Neutrophil (primary cell): ENCODE measurements at regions not wholly inside any gene's neighbourhood (a gene's known extent, or its start where the extent isn't known, plus 50 kb on each side); places are given as distances from the start of the nearest gene placed in this dataset.

Experiments
- H3K27ac ChIP-seq: fragments of 200-600 bp; sonication (generic); 2 replicates; pipeline ENCODE4 v1.5.1; 2016; ENCODE audit warnings: mild to moderate bottlenecking, moderate library complexity
- H3K27me3 ChIP-seq: fragments of 200-600 bp; sonication (generic); 2 replicates; pipeline ENCODE4 v1.6.0; 2016; ENCODE audit warnings: mild to moderate bottlenecking
- H3K36me3 ChIP-seq: fragments of 200-600 bp; sonication (generic); 2 replicates; pipeline ENCODE4 v1.5.1; 2017
- H3K4me1 ChIP-seq, 2 experiments: fragments of 200-600 bp in 1 of 2; sonication (generic) in 1 of 2; 1 replicate in 1 of 2; 2 replicates in 1 of 2; pipeline versions ENCODE4 v1.5.1 to v1.6.1; 2013 to 2016; ENCODE audit warnings: low read depth in 1 of 2, low read length in 1 of 2, mild to moderate bottlenecking in 1 of 2, moderate library complexity in 1 of 2; ENCODE audit not compliant: control insufficient read depth in 1 of 2, insufficient read depth in 1 of 2
- H3K4me3 ChIP-seq, 2 experiments: fragments of 200-600 bp in 1 of 2; sonication (generic) in 1 of 2; 1 replicate in 1 of 2; 2 replicates in 1 of 2; pipeline ENCODE4 v1.5.1; 2013 to 2016; ENCODE audit warnings: low read depth in 1 of 2, low read length in 1 of 2, mild to moderate bottlenecking in 1 of 2, moderate library complexity in 1 of 2
- H3K9me3 ChIP-seq: fragments of 200-600 bp; sonication (generic); 2 replicates; pipeline ENCODE4 v1.5.1; 2016
- TF ChIP-seq, protein P1 (sequence below): fragments of 200-600 bp; sonication (generic); IDR thresholded peaks from 2 replicates; pipeline ENCODE4 v1.5.1; 2016; ENCODE audit warnings: antibody characterized with exemption

DNA sequence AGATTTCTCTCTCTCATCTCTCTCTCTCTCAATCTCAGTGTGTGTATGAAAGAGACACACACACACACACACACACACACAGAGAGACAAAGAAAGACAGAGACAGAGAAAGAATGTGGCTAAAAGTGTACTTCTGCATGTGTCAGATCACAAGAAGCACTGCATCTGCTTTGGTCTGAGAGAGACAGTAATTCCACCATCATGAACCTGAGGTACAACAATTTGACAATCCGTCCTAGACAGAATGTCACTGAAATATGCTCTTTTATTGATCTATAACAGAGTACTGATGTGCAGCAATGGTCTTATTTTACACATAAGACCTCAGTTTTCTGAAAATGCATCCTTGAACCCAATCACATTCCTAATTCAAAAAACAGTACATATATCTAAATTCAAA, 576.2 kb upstream of the SMIM31 start:
- H3K27ac ChIP-seq: no peak overlapping the region
- no peaks in the 10 kb centered on the region for H3K4me1 ChIP-seq
- no peaks in the 10 kb centered on the region for H3K9me3 ChIP-seq
- no peaks in the 10 kb centered on the region for H3K27me3 ChIP-seq
- H3K4me3 ChIP-seq: no peak overlapping the region
- no peaks in the 10 kb centered on the region for H3K36me3 ChIP-seq
- TF ChIP-seq, protein P1, sequence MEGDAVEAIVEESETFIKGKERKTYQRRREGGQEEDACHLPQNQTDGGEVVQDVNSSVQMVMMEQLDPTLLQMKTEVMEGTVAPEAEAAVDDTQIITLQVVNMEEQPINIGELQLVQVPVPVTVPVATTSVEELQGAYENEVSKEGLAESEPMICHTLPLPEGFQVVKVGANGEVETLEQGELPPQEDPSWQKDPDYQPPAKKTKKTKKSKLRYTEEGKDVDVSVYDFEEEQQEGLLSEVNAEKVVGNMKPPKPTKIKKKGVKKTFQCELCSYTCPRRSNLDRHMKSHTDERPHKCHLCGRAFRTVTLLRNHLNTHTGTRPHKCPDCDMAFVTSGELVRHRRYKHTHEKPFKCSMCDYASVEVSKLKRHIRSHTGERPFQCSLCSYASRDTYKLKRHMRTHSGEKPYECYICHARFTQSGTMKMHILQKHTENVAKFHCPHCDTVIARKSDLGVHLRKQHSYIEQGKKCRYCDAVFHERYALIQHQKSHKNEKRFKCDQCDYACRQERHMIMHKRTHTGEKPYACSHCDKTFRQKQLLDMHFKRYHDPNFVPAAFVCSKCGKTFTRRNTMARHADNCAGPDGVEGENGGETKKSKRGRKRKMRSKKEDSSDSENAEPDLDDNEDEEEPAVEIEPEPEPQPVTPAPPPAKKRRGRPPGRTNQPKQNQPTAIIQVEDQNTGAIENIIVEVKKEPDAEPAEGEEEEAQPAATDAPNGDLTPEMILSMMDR: no peak

DNA sequence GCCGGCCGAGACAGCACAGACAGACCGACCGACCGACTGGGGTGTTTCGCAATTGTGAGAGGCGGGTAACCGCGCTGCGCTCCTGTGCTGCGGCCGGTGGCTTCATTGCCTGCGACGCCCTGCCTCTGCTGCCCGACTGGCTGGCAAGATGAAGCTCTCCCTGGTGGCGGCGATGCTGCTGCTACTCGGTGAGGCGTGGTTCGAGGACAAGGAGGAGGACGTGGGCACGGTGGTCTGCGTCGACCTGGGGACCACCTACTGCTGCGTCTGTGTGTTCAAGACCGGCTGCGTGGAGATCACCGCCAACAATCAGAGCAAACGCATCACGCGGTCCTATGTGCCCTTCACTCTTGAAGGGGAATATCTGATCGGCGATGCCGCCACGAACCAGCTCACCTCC, 565.7 kb upstream of the SMIM31 start:
- H3K36me3 ChIP-seq: no peaks in the 10 kb centered on the region
- no peak overlapping the region for H3K4me3 ChIP-seq
- no peak overlapping the region for H3K27ac ChIP-seq
- no peaks in the 10 kb centered on the region for H3K4me1 ChIP-seq
- TF ChIP-seq, protein P1: no peak
- H3K9me3 ChIP-seq: no peaks in the 10 kb centered on the region
- no peaks in the 10 kb centered on the region for H3K27me3 ChIP-seq

DNA sequence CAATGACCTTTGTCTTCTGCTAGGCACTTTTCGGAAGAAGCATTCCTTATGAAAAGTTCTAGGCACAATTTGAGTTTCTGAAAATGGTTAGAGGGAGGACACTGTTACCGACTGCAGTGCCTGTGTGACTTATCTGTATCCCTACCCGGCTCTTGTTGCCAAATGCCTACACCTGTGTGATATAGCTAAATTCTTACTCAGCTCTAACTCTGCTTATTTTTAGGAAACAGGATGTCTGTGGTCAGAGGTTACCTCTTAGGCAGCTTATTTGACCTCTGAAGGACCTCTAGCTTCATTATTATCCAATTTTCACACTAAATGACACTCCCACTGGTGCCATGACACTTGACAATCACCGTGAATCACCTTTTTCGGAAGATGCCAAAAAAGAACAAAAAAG, 561.1 kb upstream of the SMIM31 start:
- Histone ChIP-seq H3K36me3 (no peaks in the 10 kb centered on the region), H3K27me3 (no peaks in the 10 kb centered on the region), H3K4me1 (no peaks in the 10 kb centered on the region), H3K27ac (no peak overlapping the region), H3K9me3 (no peaks in the 10 kb centered on the region), H3K4me3 (no peak overlapping the region)
- TF ChIP-seq, protein P1: no peak

DNA sequence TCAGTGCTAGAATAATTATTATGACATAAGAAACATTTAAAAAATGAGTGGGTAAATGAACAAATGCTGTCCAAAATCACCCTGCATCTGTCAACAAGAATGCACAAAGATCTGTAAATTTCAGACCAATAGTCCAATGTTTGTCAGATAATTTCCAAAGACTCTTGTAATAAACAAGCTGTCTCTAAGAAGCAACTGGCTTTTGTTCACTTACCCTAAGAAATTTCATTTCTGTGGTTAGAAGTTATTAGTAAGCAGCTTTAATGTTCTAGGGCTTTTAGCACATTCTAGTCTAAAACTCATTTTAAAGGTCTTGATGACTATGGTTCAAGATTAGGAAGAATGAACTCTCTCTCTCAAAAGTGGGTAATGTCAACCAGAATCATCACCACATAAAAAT, 560.3 kb upstream of the SMIM31 start:
- TF ChIP-seq, protein P1: no peak
- no peaks in the 10 kb centered on the region for H3K36me3 ChIP-seq
- no peaks in the 10 kb centered on the region for H3K9me3 ChIP-seq
- no peaks in the 10 kb centered on the region for H3K27me3 ChIP-seq
- no peak overlapping the region for H3K4me3 ChIP-seq
- H3K4me1 ChIP-seq: no peaks in the 10 kb centered on the region
- H3K27ac ChIP-seq: no peak overlapping the region

DNA sequence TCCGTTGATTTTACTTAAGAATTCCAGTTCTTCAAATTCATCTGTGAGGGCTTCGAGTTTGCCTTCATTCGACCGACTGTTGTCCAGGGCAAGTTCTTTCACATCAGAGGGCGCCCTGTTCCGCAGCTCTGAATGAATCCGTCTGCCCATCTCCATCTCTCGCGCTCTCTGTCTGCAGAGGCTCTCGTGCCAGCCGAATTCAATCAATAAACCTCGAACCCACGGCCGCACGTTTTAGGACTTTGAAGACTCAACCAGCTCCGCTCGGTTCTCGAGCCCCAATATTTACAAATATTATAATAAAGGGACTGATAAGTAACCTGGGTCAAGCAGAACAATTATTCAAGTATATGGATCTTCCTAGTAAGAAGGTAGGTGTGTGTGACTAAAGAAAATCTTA, 556.4 kb upstream of the SMIM31 start:
- no peaks in the 10 kb centered on the region for H3K36me3 ChIP-seq
- no peak overlapping the region for H3K27ac ChIP-seq
- TF ChIP-seq, protein P1: no peak
- H3K9me3 ChIP-seq: no peaks in the 10 kb centered on the region
- H3K27me3 ChIP-seq: no peaks in the 10 kb centered on the region
- H3K4me3 ChIP-seq: no peak overlapping the region
- H3K4me1 ChIP-seq: no peaks in the 10 kb centered on the region

DNA sequence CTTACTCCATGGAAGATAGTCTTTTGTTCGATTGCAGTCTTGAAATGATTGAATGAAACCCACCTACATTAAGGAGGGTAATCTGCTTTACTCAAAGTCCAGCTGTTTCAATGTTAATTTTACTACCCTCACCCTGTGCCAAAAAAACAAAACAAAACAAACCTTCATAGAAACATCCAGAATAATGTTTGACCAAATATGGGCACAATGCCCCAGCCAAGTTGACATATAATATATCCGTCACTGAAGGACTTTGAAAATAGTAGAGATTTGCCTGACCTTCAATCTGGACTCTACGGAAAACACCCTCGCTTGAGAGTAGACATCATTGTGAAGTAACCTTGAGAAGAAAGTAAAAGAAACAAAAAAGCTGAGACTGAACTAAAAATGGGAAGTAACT, 550.5 kb upstream of the SMIM31 start:
- TF ChIP-seq, protein P1: no peak
- Histone ChIP-seq H3K27me3 (no peaks in the 10 kb centered on the region), H3K4me1 (no peaks in the 10 kb centered on the region), H3K36me3 (no peaks in the 10 kb centered on the region), H3K27ac (no peak overlapping the region), H3K4me3 (no peak overlapping the region), H3K9me3 (no peaks in the 10 kb centered on the region)
